GM10266 (cell line): ENCODE measurements at regions not wholly inside any gene's neighbourhood (a gene's known extent, or its start where the extent isn't known, plus 50 kb on each side); places are given as distances from the start of the nearest gene placed in this dataset.

Experiments
- DNase-seq: peaks from one replicate; pipeline ENCODE4 v3.0.0; 2012; ENCODE audit errors: extremely low spot score
- CTCF ChIP-seq: IDR thresholded peaks from 2 replicates; pipeline ENCODE4 v1.5.1; 2012; ENCODE audit warnings: mild to moderate bottlenecking, low read depth; ENCODE audit not compliant: control insufficient read depth, insufficient read depth; ENCODE audit errors: missing control alignments

GRCh38 chr13:68026077-68026476 is 795.9 kb upstream of the PCDH9 start:
- DNase-seq: no peak
- no peak for TF ChIP-seq CTCF

DNA sequence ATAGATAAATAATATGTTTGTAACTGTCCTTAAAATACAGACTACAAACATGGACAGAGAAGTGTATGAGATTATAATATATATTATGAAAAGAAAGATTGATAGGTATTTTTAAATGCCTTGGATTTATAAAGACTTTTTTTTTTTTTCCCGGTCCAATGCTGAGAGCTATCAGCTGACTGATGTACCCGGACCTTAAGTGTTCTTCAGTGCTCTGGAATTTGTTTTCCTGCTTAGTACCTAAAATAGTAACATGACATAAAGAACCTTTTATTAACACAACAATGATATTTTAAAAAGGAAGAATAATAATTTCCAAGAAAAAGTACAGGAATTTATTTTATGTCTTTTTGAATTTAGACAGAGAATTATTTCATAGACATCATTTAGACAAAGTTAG is 795.5 kb upstream of the PCDH9 start:
- no peak for TF ChIP-seq CTCF
- no peak for DNase-seq

- no peak for TF ChIP-seq CTCF
- DNase-seq: no peak
These were observed 793.9 kb upstream of the PCDH9 start for GRCh38 chr13:68023838-68024581.

DNA sequence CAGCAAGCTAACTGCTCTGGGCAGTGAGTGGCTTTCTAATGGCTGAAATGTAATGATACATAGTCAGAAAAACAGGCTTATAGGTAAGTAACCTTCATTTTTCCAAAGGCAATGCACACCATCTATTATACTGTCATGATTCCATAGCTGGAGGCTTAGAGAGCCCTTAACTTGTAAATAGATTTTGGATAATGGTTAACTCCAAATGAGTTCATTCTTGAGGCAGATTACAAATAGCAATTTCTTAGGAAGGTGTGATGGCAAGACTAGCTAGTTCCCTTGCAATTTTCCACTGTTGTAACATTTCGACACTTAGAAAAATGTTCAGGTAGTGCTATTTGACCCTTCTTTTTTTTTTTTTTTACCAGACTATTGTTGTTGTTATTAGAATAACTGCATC is 789.8 kb upstream of the PCDH9 start:
- TF ChIP-seq CTCF: no peak
- no peak for DNase-seq

GRCh38 chr13:68009546-68009945 is 779.4 kb upstream of the PCDH9 start:
- DNase-seq: no peak

DNA sequence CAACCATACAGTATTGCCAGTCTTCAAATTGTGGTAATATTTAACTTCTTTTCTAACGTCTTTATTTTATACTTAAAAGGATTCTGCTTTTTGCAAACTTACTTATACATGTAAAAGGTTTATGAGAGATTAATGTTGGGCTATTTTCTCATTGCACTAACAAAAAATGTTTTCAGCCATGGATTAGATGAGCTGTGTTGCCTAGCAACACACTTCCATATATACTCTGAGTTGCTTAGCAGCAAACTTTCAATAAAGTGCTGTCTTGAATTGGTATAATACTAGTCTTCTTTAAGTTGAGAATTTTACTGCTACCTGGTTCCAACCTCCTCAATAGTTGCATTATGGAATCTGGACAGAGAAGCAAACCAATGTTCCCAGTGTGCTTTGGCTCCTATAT is 777.4 kb upstream of the PCDH9 start:
- TF ChIP-seq CTCF: no peak
- no peak for DNase-seq

More at GRCh38 chr13:68009546-68009945, 779.4 kb upstream of the PCDH9 start:
- no peak for TF ChIP-seq CTCF

- DNase-seq: no peak
- no peak for TF ChIP-seq CTCF
These were observed 766.0 kb upstream of the PCDH9 start for GRCh38 chr13:67996101-67996500.
